NB4 (cell line): ENCODE measurements at regions not wholly inside any gene's neighbourhood (a gene's known extent, or its start where the extent isn't known, plus 50 kb on each side); places are given as distances from the start of the nearest gene placed in this dataset.

Experiments used
- MYC ChIP-seq: IDR thresholded peaks from 2 replicates; pipeline ENCODE4 v1.6.1; 2011; ENCODE audit warnings: low read depth, low read length
- TF ChIP-seq, protein P1 (sequence below): IDR thresholded peaks from one replicate; pipeline ENCODE4 v1.5.1; 2012; ENCODE audit warnings: low read depth, low read length

GRCh38 chr3:161884830-161885229 is 388.2 kb downstream of the OTOL1 start:
- no peak for TF ChIP-seq MYC
- TF ChIP-seq, protein P1, sequence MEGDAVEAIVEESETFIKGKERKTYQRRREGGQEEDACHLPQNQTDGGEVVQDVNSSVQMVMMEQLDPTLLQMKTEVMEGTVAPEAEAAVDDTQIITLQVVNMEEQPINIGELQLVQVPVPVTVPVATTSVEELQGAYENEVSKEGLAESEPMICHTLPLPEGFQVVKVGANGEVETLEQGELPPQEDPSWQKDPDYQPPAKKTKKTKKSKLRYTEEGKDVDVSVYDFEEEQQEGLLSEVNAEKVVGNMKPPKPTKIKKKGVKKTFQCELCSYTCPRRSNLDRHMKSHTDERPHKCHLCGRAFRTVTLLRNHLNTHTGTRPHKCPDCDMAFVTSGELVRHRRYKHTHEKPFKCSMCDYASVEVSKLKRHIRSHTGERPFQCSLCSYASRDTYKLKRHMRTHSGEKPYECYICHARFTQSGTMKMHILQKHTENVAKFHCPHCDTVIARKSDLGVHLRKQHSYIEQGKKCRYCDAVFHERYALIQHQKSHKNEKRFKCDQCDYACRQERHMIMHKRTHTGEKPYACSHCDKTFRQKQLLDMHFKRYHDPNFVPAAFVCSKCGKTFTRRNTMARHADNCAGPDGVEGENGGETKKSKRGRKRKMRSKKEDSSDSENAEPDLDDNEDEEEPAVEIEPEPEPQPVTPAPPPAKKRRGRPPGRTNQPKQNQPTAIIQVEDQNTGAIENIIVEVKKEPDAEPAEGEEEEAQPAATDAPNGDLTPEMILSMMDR, result no peak
